MCF 10A (cell line): ENCODE measurements at regions not wholly inside any gene's neighbourhood (a gene's known extent, or its start where the extent isn't known, plus 50 kb on each side); places are given as distances from the start of the nearest gene placed in this dataset.
A peak's percentile ranks its signal among the peaks of the same experiment; 100 is the strongest.

ENCODE experiments used
- BruUV-seq: library from RNA; stranded (reverse); fragments of 400-500 nt; replicated peaks from 2 replicates; lab custom pipeline; 2021; lab: Mats Ljungman, UMichigan
- CTCF ChIA-PET: fragments of 300-600 bp; sonication (Branson Sonifier 250); formaldehyde crosslinking; extraction: SDS; loops from one replicate; lab custom pipeline; 2021; ENCODE audit warnings: antibody characterized with exemption, inconsistent platforms; lab: Yijun Ruan, JAX
- POLR2A ChIA-PET: fragments of 300-600, 350-650 bp; sonication (Branson Sonifier 250); formaldehyde crosslinking; extraction: SDS; loops from one replicate; lab custom pipeline; 2020; ENCODE audit warnings: antibody characterized with exemption, inconsistent platforms; lab: Yijun Ruan, JAX
- DNase-seq: peaks from one replicate; pipeline ENCODE4 v3.0.0-alpha.2; 2018; ENCODE audit not compliant: unreplicated experiment
- H3K27ac Mint-ChIP-seq: one replicate; pipeline ENCODE4 v1.8.0; 2022; ENCODE audit warnings: mild to moderate bottlenecking, low read depth, mixed read lengths; ENCODE audit not compliant: unreplicated experiment
- H3K27me3 Mint-ChIP-seq: one replicate; pipeline ENCODE4 v1.8.0; 2022; ENCODE audit warnings: mixed read lengths; ENCODE audit not compliant: insufficient read depth, unreplicated experiment
- H3K36me3 Mint-ChIP-seq: one replicate; pipeline ENCODE4 v1.8.0; 2022; ENCODE audit warnings: mild to moderate bottlenecking, moderate library complexity, mixed read lengths; ENCODE audit not compliant: insufficient read depth, unreplicated experiment
- H3K4me1 Mint-ChIP-seq: one replicate; pipeline ENCODE4 v1.8.0; 2022; ENCODE audit warnings: mixed read lengths; ENCODE audit not compliant: insufficient read depth, unreplicated experiment
- H3K4me3 Mint-ChIP-seq: one replicate; pipeline ENCODE4 v1.8.0; 2022; ENCODE audit warnings: mild to moderate bottlenecking, moderate library complexity, mixed read lengths; ENCODE audit not compliant: unreplicated experiment
- H3K9me3 Mint-ChIP-seq: one replicate; pipeline ENCODE4 v1.8.0; 2022; ENCODE audit warnings: mixed read lengths; ENCODE audit not compliant: unreplicated experiment
- intact Hi-C: fragments of 100-400 bp; cut with micrococcal nuclease; formaldehyde crosslinking; loops from 2 replicates; pipeline ENCODE4 v1.14.1; 2022
- TF ChIP-seq, protein P1 (sequence below): fragments of 200-600 bp; IDR thresholded peaks from one replicate; pipeline ENCODE4 v1.8.0; 2022; ENCODE audit warnings: antibody characterized with exemption, mild to moderate bottlenecking; ENCODE audit not compliant: unreplicated experiment

GRCh38 chr17:65301184-65301583 is 164.0 kb downstream of the RGS9 start:
- peaks cover 16% of the 10 kb centered on the region for H3K27me3 Mint-ChIP-seq
- intact Hi-C loops: no loop called here
- no peak overlapping the region for H3K27ac Mint-ChIP-seq
- no peaks in the 10 kb centered on the region for H3K9me3 Mint-ChIP-seq
- BruUV-seq: no TSS peak
- TF ChIP-seq, protein P1, sequence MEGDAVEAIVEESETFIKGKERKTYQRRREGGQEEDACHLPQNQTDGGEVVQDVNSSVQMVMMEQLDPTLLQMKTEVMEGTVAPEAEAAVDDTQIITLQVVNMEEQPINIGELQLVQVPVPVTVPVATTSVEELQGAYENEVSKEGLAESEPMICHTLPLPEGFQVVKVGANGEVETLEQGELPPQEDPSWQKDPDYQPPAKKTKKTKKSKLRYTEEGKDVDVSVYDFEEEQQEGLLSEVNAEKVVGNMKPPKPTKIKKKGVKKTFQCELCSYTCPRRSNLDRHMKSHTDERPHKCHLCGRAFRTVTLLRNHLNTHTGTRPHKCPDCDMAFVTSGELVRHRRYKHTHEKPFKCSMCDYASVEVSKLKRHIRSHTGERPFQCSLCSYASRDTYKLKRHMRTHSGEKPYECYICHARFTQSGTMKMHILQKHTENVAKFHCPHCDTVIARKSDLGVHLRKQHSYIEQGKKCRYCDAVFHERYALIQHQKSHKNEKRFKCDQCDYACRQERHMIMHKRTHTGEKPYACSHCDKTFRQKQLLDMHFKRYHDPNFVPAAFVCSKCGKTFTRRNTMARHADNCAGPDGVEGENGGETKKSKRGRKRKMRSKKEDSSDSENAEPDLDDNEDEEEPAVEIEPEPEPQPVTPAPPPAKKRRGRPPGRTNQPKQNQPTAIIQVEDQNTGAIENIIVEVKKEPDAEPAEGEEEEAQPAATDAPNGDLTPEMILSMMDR: no peak
- H3K4me1 Mint-ChIP-seq: no peaks in the 10 kb centered on the region
- ChIA-PET POLR2A (no interaction called here), CTCF (interaction anchor here (0.6 kb wide), 1 partner anchor 189 kb away, joined by 4 read pairs; no protein-coding TSS in a partner anchor)
- DNase-seq: no peak
- H3K36me3 Mint-ChIP-seq: no peaks in the 10 kb centered on the region
- H3K4me3 Mint-ChIP-seq: no peak overlapping the region

GRCh38 chr17:65297916-65298315 is 160.7 kb downstream of the RGS9 start:
- ChIA-PET POLR2A (no interaction called here), CTCF (interaction anchor here (0.6 to 1.0 kb wide), 4 partner anchors 116 to 809 kb away, joined by 3 to 5 read pairs (median 4); no protein-coding TSS in a partner anchor)
- Mint-ChIP-seq H3K4me1 (peaks cover 6% of the 10 kb centered on the region), H3K9me3 (no peaks in the 10 kb centered on the region), H3K27ac (no peak overlapping the region), H3K36me3 (no peaks in the 10 kb centered on the region), H3K27me3 (no peaks in the 10 kb centered on the region), H3K4me3 (no peak overlapping the region)
- TF ChIP-seq, protein P1: no peak
- intact Hi-C loops: no loop called here
- no TSS peak for BruUV-seq
- no peak for DNase-seq

GRCh38 chr17:65297384-65297783 is 160.2 kb downstream of the RGS9 start:
- ChIA-PET POLR2A (no interaction called here), CTCF (interaction anchor here (0.6 to 1.0 kb wide), 4 partner anchors 117 to 808 kb away, joined by 3 to 5 read pairs (median 4); no protein-coding TSS in a partner anchor)
- peak; percentile 35 for DNase-seq
- no peak overlapping the region for H3K4me3 Mint-ChIP-seq
- BruUV-seq: no TSS peak
- H3K36me3 Mint-ChIP-seq: no peaks in the 10 kb centered on the region
- TF ChIP-seq, protein P1: no peak
- no peaks in the 10 kb centered on the region for H3K9me3 Mint-ChIP-seq
- peaks cover 6% of the 10 kb centered on the region for H3K4me1 Mint-ChIP-seq
- intact Hi-C loops: no loop called here
- no peak overlapping the region for H3K27ac Mint-ChIP-seq
- no peaks in the 10 kb centered on the region for H3K27me3 Mint-ChIP-seq

DNA sequence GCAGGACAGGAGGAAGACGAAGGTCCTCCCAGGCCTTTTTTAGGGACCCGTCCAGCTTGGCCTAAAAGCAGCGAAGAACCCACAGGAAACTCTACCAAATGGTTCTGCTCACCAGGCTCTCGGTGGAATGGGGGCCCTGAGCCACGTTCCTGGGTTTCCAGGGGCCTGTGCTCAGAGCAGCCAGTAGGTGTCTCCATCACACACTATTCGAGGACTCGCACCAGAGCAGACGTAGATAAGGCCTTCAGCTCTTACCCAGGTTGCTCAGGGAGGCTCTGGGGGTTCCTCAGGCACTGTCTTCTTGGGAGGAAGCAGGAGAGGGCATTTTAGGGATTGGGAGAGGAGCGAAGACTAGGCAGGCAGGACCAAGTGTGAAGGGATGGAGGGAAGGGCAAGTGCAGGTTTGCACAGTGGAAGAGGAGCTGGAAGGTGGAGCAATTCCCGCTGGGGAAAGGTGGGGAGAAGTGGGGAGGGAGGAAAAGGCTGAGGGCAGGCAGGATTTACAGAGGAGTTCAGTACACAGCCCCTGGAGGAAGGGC is 157.1 kb downstream of the RGS9 start:
- H3K4me3 Mint-ChIP-seq: no peak overlapping the region
- H3K27ac Mint-ChIP-seq: no peak overlapping the region
- peaks cover 6% of the 10 kb centered on the region for H3K4me1 Mint-ChIP-seq
- TF ChIP-seq, protein P1: peak; percentile 67
- no TSS peak for BruUV-seq
- no peaks in the 10 kb centered on the region for H3K27me3 Mint-ChIP-seq
- CTCF ChIA-PET: interaction anchor here (0.6 to 4.3 kb wide), 49 partner anchors 9 to 1509 kb away, joined by 3 to 45 read pairs (median 4); no protein-coding TSS in a partner anchor
- POLR2A ChIA-PET: interaction anchor here (1.0 kb wide), 1 partner anchor 501 kb away, joined by 3 read pairs; no protein-coding TSS in a partner anchor
- intact Hi-C loops: loop anchor here (1.0 to 5.0 kb wide), 4 partner anchors 168 to 871 kb away; no protein-coding TSS in a partner anchor
- no peaks in the 10 kb centered on the region for H3K36me3 Mint-ChIP-seq
- H3K9me3 Mint-ChIP-seq: no peaks in the 10 kb centered on the region
- DNase-seq: peak; percentile 75
